ENCODE measurements at regions not wholly inside any gene's neighbourhood (a gene's known extent, or its start where the extent isn't known, plus 50 kb on each side); places are given as distances from the start of the nearest gene placed in this dataset.

- DNase-seq, result no peak
Observed at GRCh38 chr2:217149087-217149660, 289.3 kb upstream of the TNP1 start.

GRCh38 chr2:217147818-217148217 lies 288.0 kb upstream of the TNP1 start:
- DNase-seq, result no peak

GRCh38 chr2:217146956-217147355 lies 287.1 kb upstream of the TNP1 start:
- DNase-seq, result no peak

- no peak for DNase-seq
Observed at GRCh38 chr2:217142649-217143266, 282.9 kb upstream of the TNP1 start.

GRCh38 chr2:217138284-217138683 lies 278.4 kb upstream of the TNP1 start:
- DNase-seq, result no peak

- DNase-seq, result no peak
Observed at GRCh38 chr2:217127744-217128143, 267.9 kb upstream of the TNP1 start.

GRCh38 chr2:217125014-217125413 lies 265.1 kb upstream of the TNP1 start:
- DNase-seq, result no peak

- DNase-seq, result no peak
Observed at GRCh38 chr2:217124050-217124449, 264.2 kb upstream of the TNP1 start.

GRCh38 chr2:217121565-217121964 lies 261.7 kb upstream of the TNP1 start:
- DNase-seq, result peak in 1 of 5 experiments; percentile 7

- no peak for DNase-seq
Observed at GRCh38 chr2:217120429-217120828, 260.6 kb upstream of the TNP1 start.

GRCh38 chr2:217118559-217119284 lies 258.9 kb upstream of the TNP1 start:
- no peak for DNase-seq

GRCh38 chr2:217117523-217117922 lies 257.7 kb upstream of the TNP1 start:
- DNase-seq, result no peak

- DNase-seq, result no peak
Observed at GRCh38 chr2:217116610-217117009, 256.7 kb upstream of the TNP1 start.

GRCh38 chr2:217114117-217114516 lies 254.3 kb upstream of the TNP1 start:
- no peak for DNase-seq

- DNase-seq, result no peak
Observed at GRCh38 chr2:217113491-217113890, 253.6 kb upstream of the TNP1 start.

GRCh38 chr2:217110550-217110949 lies 250.7 kb upstream of the TNP1 start:
- no peak for DNase-seq

GRCh38 chr2:217108575-217109027 lies 248.7 kb upstream of the TNP1 start:
- DNase-seq, result no peak

GRCh38 chr2:217108086-217108485 lies 248.2 kb upstream of the TNP1 start:
- DNase-seq, result no peak

- no peak for DNase-seq
Observed at GRCh38 chr2:217107480-217107879, 247.6 kb upstream of the TNP1 start.

- DNase-seq, result no peak
Observed at GRCh38 chr2:217106650-217107014, 246.8 kb upstream of the TNP1 start.

GRCh38 chr2:217105733-217106649 lies 246.1 kb upstream of the TNP1 start:
- no peak for DNase-seq

- no peak for DNase-seq
Observed at GRCh38 chr2:217103752-217104545, 244.1 kb upstream of the TNP1 start.
